SU-DHL-6 (cell line): ENCODE measurements at regions not wholly inside any gene's neighbourhood (a gene's known extent, or its start where the extent isn't known, plus 50 kb on each side); places are given as distances from the start of the nearest gene placed in this dataset.

Source experiments
- CTCF ChIP-seq: fragments of 200-600 bp; sonication (generic); IDR thresholded peaks from one replicate; pipeline ENCODE4 v1.5.1; 2017; ENCODE audit warnings: antibody characterized with exemption, mild to moderate bottlenecking, low read length, moderate library complexity; ENCODE audit not compliant: insufficient read depth, poor library complexity, severe bottlenecking
- EZH2phosphoT487 ChIP-seq: fragments of 200-600 bp; sonication (generic), shearing (Covaris generic); conservative IDR thresholded peaks from 2 replicates; pipeline ENCODE4 v1.6.1; 2018; ENCODE audit warnings: mild to moderate bottlenecking, antibody characterized with exemption, low read length, moderate library complexity, mixed read lengths

- no peak for TF ChIP-seq CTCF
- TF ChIP-seq EZH2phosphoT487 = no peak
Measured at GRCh38 chr13:34853161-34853560, 88.9 kb upstream of the NBEA start.
